ENCODE measurements at regions not wholly inside any gene's neighbourhood (a gene's known extent, or its start where the extent isn't known, plus 50 kb on each side); places are given as distances from the start of the nearest gene placed in this dataset.

- Histone ChIP-seq H3K9me2 (ENCODE audit: insufficient read depth, low read length) (no peaks in the 10 kb centered on the region), H2AFZ (ENCODE audit: low read length) (no peak overlapping the region), H3K36me3 (ENCODE audit: insufficient read depth, low read length) (no peaks in the 10 kb centered on the region), H3K27ac (ENCODE audit: low read depth, low read length, poor library complexity, severe bottlenecking) (no peak overlapping the region), H3K4me1 (ENCODE audit: insufficient read depth, low read length, poor library complexity, severe bottlenecking) (no peaks in the 10 kb centered on the region), H3K4me3 (ENCODE audit: low read depth, low read length, poor library complexity, severe bottlenecking) (no peak overlapping the region), H3K9me3 (ENCODE audit: low read length) (no peaks in the 10 kb centered on the region), H3K79me2 (ENCODE audit: insufficient read depth, low read depth, low read length) (no peaks in the 10 kb centered on the region), H4K20me1 (ENCODE audit: insufficient read depth, low read length) (no peaks in the 10 kb centered on the region), H3K4me2 (ENCODE audit: low read length) (no peak overlapping the region)
- intact Hi-C loops (cut with micrococcal nuclease; ENCODE audit: unreplicated experiment) = no loop called here
- BruUV-seq (replicated peaks) = no TSS peak
- no peak for DNase-seq (ENCODE audit: low spot score)
- TF ChIP-seq CTCF (conservative IDR thresholded peaks at IDR 0.05; ENCODE audit: low read length) = no peak
- no peak for TF ChIP-seq EZH2phosphoT487 (IDR thresholded peaks at IDR 0.05; ENCODE audit: borderline replicate concordance, low read depth, low read length)
- CTCF ChIA-PET (ENCODE audit: unreplicated experiment) = interaction anchor here (1.0 kb wide), 1 partner anchor 159 kb away, joined by 3 read pairs; no protein-coding TSS in a partner anchor
- POLR2A ChIA-PET = interaction anchor here (0.6 to 1.3 kb wide), 5 partner anchors 20 to 157 kb away, joined by 3 to 5 read pairs (median 3); partner anchors contain the start of gene ATL2
Measured at GRCh38 chr2:38474715-38475566, 97.9 kb upstream of the ATL2 start.

- Histone ChIP-seq H3K4me2 (ENCODE audit: low read length) (no peak overlapping the region), H3K36me3 (ENCODE audit: insufficient read depth, low read length) (no peaks in the 10 kb centered on the region), H3K9me3 (ENCODE audit: low read length) (no peaks in the 10 kb centered on the region), H3K9me2 (ENCODE audit: insufficient read depth, low read length) (no peaks in the 10 kb centered on the region), H3K4me1 (ENCODE audit: insufficient read depth, low read length, poor library complexity, severe bottlenecking) (peaks cover 4% of the 10 kb centered on the region), H4K20me1 (ENCODE audit: insufficient read depth, low read length) (no peaks in the 10 kb centered on the region), H3K4me3 (ENCODE audit: low read depth, low read length, poor library complexity, severe bottlenecking) (no peak overlapping the region), H2AFZ (ENCODE audit: low read length) (no peak overlapping the region), H3K79me2 (ENCODE audit: insufficient read depth, low read depth, low read length) (no peaks in the 10 kb centered on the region), H3K27ac (ENCODE audit: low read depth, low read length, poor library complexity, severe bottlenecking) (no peak overlapping the region)
- TF ChIP-seq CTCF (conservative IDR thresholded peaks at IDR 0.05; ENCODE audit: low read length) (no peak), EZH2phosphoT487 (IDR thresholded peaks at IDR 0.05; ENCODE audit: borderline replicate concordance, low read depth, low read length) (no peak)
- ChIA-PET CTCF (ENCODE audit: unreplicated experiment) (interaction anchor here (1.0 kb wide), 1 partner anchor 158 kb away, joined by 3 read pairs; no protein-coding TSS in a partner anchor), POLR2A (interaction anchor here (0.6 to 1.3 kb wide), 5 partner anchors 19 to 110 kb away, joined by 3 to 5 read pairs (median 3); partner anchors contain the start of gene ATL2)
- no TSS peak for BruUV-seq (replicated peaks)
- no peak for DNase-seq (ENCODE audit: low spot score)
- intact Hi-C loops (cut with micrococcal nuclease; ENCODE audit: unreplicated experiment) = no loop called here
Measured at GRCh38 chr2:38474021-38474456, 97.0 kb upstream of the ATL2 start.

All from OCI-LY7 (cell line).